NCI-H748 (cell line): ENCODE measurements at regions not wholly inside any gene's neighbourhood (a gene's known extent, or its start where the extent isn't known, plus 50 kb on each side); places are given as distances from the start of the nearest gene placed in this dataset.

Experiments
- DNase-seq: peaks from one replicate; lab custom pipeline; 2025; ENCODE audit not compliant: unreplicated experiment; lab: John Stamatoyannopoulos, UW

DNA sequence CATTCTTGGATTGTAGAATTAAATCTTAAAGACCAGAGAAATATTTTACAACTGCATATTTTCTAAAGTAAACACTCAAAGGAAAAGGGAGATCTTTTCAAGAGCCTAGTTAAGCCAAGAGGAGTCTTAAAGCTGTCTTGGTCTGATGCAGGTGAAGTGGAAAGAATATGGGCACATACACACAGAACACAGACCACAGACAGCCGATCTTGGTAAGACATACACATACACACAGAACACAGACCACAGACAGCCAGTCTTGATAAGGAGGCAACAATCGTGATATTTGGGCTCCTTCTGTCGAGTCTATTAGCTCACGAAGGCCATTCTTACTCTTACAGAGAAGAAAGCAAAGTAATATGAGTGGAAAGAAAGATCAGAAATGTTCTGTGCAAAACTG lies 1153.9 kb upstream of the TMPRSS15 start:
- no peak for DNase-seq

DNA sequence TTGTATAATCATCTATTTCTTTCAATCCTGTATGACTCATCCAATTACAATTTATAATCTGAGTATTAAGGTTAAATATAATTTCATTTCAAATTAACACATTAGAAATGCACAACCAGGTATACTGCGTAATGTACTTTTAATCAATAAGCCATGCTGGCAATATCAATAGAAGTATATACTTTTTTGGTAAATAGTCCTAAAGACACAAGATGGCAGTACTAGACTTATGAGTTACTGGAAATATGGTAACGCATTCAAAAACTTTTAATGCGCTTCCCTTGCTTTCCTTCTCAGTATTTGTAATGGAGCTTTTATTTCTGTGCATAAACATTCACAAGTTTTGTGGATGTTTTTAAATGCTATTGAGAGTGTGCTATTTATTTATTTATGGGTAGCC lies 1162.0 kb upstream of the TMPRSS15 start:
- no peak for DNase-seq

DNA sequence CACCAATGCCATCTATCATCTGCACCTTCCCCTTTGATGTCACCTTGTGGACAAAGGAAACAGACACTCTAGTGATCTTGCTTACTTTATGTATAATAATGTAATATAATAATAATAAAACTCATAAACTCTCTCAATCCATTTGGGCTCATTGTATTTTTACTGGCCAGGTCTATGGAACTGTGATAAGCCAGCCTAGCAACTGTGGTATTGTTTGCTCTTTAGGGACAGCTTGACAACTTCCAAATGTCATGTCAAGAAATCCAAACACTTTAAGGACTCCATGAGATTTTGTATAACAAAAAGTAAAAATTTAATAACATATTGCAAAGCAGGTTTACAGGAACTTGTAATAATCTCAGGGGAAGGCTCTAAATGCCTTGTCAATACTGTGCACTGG lies 1163.4 kb upstream of the TMPRSS15 start:
- no peak for DNase-seq

DNA sequence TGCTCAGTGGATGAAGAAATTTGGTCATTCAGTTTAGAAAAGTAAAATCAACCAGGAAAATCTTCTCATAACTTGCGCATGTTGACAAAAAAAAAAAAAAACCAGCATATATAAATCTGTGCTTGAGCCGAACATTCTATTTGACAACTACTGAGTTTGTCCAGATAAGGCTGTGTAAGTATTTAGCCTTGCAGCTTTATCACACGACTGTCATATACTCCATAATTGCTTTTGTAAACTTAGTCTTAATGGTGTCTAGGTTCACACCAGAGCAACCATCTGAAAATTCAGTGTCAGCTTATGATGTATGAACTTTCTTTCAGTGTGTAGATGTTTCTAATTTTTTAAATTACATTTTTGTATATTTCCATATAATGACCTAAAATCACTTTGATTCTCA lies 1173.8 kb upstream of the TMPRSS15 start:
- DNase-seq: no peak

DNA sequence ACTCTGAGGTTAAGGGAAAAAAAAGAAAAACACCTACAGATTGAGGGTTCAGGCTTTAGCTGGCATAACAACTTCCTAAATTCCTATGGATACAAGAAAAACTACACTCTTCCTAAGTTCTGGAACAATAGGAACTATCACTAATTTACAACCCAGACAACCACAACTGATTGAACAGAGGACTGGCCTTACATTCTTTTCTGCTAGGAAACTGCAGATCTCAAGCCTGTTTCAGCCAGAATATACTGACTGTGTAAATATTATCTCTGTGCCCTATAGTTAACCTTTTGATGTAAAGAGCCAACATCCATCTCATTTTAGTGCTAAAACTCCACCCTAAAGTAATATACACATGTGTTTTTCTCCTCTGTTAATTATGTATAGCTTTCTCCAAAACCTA lies 1186.5 kb upstream of the TMPRSS15 start:
- DNase-seq: peak; percentile 53

DNA sequence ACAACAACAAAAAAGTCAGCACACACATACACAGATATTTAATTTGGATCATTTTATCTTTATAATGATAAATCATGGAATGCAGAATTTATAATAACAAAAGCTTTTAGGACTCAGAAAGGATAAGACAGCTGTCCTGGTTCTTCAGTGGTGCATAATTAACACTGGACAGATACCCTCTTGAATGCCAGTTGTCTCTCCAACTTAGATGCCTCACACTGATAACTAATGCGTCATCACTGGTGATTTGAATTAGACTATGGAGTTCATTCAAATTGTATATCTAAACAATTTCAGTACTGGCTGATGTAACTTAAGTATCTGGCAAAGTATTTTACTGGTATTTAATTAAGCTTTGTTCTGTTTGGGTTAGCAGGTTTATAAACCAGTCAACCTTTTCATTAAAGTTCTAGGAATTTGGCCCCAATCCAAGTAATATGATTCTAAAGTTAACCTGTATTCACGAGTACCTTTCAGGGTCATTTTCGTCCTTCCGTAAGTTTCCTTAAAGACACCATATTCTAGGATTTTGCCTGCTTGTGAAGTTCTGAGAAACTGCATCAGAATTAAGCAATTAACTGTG lies 1199.5 kb upstream of the TMPRSS15 start:
- DNase-seq: no peak

DNA sequence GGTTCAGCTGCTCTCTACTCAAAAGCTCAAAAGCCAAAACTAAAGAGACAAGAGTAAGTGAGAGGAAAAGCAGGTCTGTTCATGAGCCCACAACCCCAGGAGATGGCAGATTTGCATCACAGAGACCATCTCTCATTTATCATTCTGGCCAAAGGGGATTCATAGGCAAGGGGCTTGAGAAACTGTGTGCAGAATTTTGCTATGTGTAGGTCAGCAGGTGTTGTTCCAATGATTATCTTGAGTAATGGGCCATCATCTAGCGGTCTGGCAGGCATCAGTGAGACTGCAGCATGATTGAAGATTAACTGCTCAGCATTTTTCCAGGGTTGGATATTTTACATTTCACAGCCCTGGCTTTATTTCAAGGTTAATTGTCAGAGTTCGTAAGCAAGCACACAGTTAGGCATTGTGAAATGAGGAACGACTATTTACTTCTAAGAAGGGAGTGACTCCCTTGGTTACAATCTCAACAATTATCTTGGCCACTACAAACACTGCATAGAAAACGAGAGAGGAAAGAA lies 1204.6 kb upstream of the TMPRSS15 start:
- peak; percentile 76 for DNase-seq

DNA sequence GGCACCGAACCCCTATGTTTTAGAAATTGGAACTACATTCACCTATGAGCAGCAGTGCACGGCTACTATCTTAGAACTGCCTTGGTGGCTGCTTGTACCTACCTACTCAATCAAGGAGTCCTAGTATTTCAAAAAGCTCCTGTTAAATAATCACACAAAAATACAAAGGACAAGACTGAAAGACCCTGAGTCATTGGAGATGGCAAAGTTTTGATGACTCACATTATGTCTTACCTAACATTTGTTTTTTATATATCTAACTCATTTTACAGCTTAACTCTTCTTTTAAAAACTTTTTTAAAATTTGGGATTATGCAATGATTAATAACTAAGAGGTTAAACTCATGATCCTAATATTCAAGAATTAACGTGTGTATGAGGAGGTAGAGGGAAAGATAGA lies 1206.0 kb upstream of the TMPRSS15 start:
- DNase-seq: no peak

DNA sequence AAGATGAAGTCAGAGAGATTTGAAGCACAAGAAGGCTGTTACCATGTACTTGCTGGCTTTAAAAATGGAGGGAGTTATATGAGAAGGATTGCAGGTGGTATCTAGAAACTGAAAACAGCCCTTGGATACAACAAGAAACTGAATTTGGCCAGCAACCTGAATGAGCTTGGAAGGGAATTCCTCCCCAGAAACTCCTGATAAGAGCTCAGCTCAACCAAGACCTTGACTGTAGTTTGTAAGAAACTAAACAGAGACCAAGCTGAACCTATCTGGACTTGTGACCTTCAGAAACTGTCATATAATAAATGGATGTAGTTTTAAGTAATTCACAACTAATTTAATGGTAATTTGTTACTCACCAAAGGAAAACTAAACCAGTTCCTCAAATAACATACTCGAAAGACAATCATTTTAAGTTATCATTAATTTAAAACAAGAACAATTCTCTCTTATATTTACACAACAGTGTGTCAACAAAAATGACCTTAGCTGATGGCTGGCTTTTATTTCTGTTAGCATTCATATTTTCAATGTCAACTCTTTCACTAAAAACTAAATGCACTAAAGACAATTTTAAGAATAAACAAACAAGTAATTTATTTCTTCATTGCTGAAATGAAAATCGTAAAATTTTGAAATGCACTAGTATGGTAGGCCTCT lies 1218.4 kb upstream of the TMPRSS15 start:
- DNase-seq: no peak

DNA sequence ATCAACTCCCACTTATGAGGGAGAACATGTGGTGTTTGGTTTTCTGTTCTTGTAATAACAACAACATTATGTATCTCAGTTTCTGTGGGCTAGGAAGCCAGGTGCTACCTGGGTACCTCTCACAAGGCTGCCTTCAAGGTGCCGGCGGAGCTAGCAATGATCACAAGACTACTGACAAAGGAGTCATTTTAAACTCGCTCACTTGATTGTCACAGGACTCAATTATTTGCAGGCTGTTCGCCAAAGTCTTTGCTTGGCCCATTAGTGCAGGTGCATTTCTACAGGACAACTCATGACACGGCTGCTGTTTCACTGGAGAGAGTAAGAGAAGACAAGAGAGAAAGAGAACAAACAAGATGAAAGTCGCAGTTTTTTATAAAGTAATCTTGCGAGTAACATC lies 1237.4 kb upstream of the TMPRSS15 start:
- no peak for DNase-seq

DNA sequence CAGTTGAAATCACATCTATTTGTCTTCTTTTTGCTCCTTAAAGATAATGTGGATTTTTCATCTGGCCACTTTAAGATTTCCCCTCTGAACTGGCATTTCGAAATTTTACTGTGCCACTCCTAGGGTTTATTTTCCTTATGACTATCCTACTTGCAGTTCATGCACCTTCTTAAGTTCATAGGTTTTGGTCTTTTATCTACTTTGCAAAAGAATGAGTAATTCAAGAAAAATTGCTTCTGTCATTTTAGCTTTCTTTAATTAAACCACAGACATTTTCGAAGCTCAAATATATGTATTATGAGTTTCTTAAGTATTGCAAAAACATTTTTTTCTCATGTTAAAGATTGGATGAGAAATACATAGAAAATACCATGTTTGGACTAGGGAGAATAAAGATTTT lies 1244.8 kb upstream of the TMPRSS15 start:
- no peak for DNase-seq

DNA sequence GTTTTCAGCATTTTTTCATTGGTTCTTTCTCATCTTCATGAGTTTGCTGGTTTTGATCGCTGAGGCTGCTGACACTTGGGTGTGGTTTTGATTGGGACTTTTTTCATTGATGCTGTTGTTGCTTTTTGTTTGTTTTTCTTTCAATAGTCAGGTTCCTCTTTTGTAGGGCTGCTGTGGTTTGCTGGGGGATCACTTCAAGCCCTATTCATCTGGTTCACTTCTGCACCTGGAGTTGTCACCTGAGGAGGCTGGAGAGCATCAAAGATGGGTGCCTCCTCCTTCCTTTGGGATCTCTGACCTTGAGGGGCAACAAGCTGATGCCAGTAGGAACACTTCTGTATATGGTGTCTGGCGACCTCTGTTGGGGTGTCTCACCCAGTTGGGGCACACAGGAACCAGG lies 1279.9 kb upstream of the TMPRSS15 start:
- peak; percentile 21 for DNase-seq

DNA sequence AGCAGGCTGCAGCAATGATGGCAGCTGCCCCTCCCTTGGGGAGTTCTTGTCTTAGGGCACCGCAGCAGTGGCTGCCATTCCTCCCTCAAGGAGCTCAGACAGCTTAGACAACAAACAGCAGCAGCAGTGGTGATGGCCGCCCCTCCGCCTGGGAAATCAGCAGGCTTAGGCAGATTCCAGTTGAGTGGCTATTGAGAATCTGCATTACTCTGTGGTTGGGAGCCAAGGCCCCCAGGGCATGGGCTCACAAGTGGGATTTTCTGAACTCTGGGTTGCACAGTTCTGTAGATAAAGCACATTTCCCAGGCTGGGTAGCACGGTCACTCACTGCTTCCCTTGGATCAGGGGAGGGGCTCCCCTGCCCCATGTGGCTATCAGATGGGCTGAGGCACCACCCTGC lies 1280.7 kb upstream of the TMPRSS15 start:
- DNase-seq: no peak

DNA sequence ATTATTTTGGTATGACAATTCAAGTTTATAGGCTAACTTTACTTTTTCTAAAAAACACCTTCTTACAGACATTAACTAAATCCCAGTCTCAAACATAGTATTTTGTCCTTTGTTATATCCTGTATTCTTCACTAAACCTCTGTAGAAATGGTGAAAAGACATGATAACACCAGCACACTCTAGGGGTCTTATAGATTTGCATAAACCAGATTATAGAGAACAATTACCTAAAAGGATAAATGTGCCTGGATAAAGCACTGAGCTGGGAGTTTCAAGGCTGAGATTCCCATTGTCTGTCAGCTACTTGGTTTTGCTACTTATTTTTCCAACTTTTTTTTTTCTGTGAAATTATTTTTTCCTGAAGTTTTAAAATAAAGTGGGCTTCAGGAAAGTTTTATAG lies 1288.6 kb upstream of the TMPRSS15 start:
- DNase-seq: no peak

DNA sequence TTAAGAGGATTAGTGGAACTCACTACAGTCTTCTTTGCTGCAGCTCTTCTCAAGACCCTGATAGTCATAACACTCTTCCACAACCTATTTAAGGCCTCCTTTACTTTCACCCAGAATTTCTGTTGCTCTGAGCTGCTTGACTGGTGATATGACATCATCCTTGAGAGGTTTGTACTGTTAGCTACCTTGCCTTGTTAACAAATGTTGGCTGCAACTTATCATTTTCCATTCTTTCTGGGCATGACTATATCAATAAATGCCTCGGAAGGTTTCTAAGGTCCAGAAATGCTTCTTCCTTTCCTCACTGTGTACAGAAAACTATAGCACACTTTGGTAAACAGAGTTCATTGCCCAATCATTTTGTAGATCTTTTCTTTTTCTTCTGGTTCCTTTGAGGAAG lies 1292.2 kb upstream of the TMPRSS15 start:
- DNase-seq: no peak

DNA sequence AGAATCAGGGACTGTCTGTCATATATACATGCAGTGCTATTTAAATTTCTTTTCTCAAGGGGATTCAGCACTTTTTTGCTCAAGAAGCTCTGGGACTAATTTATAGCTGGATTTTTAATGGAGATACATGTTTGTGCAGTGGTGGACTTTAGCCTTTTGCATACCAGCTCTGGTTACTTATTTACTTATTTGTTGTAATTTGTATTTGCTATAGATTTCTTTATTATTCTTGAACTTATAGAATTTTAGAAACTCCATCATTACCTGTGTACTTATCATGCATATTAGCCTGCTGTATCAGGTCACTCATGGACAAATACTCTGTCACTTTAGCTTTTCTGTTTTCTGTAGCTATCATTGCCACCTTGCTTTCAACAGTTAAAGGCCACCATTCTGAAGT lies 1296.9 kb upstream of the TMPRSS15 start:
- DNase-seq: no peak

DNA sequence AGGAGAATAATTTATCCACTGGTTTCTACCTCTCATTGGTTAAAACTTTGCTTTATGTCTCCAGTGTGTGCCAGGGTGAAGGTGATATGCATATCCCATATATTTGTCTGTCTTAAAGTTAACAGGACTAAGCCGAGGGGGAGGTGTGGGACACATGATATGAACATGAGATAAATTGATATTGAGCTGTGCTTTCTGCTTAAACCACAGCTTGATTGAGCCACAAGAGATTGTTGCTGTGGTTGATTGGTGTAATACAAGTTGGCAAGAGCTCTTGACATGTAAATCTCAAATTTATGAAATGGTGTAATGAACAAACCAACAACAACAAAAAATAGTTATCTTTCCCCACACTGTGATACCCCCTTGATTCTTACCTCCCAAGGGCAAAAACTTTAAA lies 1295.5 kb upstream of the NCAM2 start:
- DNase-seq: no peak

DNA sequence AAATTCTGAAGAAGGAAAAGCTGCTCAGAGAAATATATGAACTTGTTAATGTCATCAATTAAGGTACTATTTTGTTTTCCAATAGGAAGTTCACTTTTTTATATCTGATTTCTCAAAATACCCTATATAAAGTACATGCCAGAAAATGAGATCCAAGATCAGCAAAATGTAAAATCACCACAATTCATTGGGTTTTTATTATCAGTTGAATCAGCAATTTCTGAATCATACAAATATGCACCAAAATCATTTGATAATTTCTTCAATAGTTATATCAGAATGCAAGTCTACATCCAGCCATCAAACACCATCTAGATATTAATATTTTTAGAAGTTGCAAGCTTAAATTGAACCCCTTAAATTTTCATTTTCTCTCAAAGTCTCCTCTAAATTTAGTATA lies 1293.4 kb upstream of the NCAM2 start:
- no peak for DNase-seq

DNA sequence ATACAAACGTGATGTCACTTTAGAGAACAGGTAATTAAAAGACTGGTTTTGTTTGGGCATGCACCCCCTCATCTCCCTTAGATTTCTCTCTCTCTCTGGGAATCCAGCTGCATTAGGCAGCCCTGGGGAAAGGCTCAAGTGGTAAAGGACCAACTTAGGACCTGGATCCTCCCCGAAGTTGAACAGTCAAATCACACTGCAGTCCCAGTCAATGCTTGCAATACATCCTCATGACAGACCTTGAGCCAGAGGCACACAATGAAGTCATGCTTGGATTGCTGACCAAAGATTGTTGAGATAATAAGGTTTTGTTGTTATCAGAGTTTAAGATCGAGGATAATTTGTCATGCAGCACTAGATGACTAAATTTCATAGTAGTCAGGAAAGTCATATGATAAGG lies 1285.8 kb upstream of the NCAM2 start:
- DNase-seq: no peak

DNA sequence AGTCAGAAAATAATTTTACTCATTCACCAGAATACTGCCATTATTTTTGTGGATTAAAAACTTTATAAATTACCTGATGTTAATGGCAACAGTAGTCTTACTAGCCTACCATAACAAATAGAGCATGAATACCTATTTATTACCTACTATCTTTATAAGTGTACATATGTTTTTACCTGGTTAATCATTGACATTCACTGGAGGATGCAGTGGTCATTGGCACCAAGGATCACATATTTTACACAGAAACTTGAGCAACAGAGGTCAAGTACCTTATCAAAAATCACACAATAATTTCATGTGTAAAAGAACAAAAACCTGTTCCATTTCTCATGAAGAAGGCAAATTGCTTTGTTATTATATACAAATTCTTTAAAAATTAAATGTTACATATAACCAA lies 1284.9 kb upstream of the NCAM2 start:
- DNase-seq: no peak

DNA sequence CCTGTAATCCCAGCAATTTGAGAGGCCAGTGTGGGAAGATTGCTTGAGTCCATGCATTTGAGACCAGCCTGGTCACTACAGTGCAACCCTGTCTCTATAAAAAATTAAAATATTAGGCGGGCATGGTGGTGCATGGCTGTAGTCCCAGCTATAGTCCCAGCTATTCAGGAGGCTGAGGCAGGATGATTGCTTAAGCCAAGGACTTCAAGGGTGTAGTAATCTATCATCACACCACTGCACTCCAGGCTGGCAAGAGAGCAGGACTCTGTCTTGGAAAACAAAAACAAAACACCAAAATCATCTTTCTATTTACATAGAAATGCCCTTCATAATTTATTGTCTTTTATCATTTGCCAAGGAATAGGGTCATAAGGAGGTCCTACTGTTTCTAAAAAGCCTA lies 1274.1 kb upstream of the NCAM2 start:
- no peak for DNase-seq

DNA sequence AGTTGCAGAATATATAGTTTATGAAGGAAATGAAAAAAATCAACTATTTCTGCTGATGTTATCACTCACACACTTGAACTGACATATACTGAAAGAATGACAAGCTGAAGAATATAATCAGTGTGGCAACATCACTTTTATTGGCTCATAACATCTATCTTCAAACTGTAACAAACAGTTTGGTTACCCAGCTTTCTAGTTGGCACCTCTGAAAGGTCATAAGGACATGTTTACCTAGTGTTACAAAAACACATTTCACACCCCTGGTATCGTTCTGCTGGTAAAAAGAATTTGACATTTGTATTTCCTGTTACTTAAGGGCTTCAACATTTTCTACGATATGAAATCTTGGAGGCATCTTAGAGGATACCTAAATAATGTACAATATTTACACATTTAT lies 1267.0 kb upstream of the NCAM2 start:
- no peak for DNase-seq

DNA sequence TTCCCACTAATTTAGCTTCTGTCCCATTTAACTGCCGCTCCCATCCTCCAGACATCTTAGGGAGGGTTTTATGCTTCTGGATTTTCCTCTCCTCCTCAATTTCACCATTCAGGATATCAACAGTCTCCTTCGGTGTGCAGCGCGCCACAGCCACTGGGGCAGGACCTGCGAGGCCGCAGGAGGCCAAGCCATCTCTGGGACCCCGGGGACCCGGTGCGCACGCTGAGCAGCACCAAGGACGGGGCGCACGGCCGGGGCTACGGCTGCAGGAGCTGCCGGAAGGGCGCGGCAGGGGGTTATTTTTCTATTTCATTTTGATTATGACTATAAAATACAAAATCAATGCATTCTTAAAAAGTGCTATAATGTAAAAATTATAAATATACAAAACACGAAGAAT lies 1238.4 kb upstream of the NCAM2 start:
- no peak for DNase-seq
